Erythroblast (primary cell): ENCODE measurements at regions not wholly inside any gene's neighbourhood (a gene's known extent, or its start where the extent isn't known, plus 50 kb on each side); places are given as distances from the start of the nearest gene placed in this dataset.

ENCODE experiments used
- GATA1 ChIP-seq: IDR thresholded peaks from 2 replicates; pipeline ENCODE4 v1.6.1; 2011; ENCODE audit warnings: low read depth, mild to moderate bottlenecking, control low read depth, low read length, moderate library complexity
- POLR2A ChIP-seq: IDR thresholded peaks from 2 replicates; pipeline ENCODE4 v1.6.1; 2011; ENCODE audit warnings: mild to moderate bottlenecking, low read length

GRCh38 chrX:122047261-122047660 lies 999.9 kb downstream of the GLUD2 start:
- no peak for TF ChIP-seq POLR2A
- no peak for TF ChIP-seq GATA1
